ENCODE measurements at regions not wholly inside any gene's neighbourhood (a gene's known extent, or its start where the extent isn't known, plus 50 kb on each side); places are given as distances from the start of the nearest gene placed in this dataset.

DNA sequence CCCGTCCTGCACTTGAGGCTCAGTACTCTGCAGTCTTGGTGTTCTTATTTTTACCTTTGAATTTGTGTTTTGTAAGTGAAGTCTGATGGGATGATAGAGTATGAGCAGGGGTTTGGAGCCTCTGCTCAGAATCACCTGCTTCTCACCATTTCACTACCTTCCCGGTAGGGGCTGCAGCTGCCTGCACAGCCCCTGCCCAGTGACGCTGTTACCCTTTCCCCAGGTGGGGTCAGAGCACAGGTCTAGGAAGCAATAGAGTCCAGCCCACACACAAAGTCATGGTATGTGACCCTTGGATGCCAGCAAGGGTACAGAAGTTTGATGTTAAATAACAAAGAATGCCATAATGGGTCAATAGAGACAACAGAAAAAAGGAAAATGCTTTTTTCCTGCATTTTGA, 101.8 kb upstream of the TCF21 start:
- Histone ChIP-seq H3K79me2 (ENCODE audit: control insufficient read depth in 1 of 2, insufficient read depth in 2 of 2, low read length in 2 of 2) (no peaks in the 10 kb centered on the region), H3K9ac (replicated peaks in 1 of 4; ENCODE audit: extremely low read depth in 1 of 4, low read depth in 3 of 4, low read length in 3 of 4) (no peak overlapping the region), H2AK5ac (ENCODE audit: low read depth, low read length) (no peak overlapping the region), H3K79me1 (ENCODE audit: low read depth, low read length) (no peaks in the 10 kb centered on the region), H2BK20ac (ENCODE audit: low read length) (no peak overlapping the region), H3K23me2 (ENCODE audit: low read depth, low read length) (no peaks in the 10 kb centered on the region), H2AFZ (ENCODE audit: low read length) (no peak overlapping the region), H4K91ac (replicated peaks; ENCODE audit: insufficient read length, low read length) (no peak overlapping the region), H2BK120ac (replicated peaks; ENCODE audit: low read depth, low read length) (no peak overlapping the region), H3K36me3 (ENCODE audit: control insufficient read depth in 2 of 4, insufficient read depth in 4 of 4, low read length in 3 of 4) (no peaks in the 10 kb centered on the region), H2BK15ac (ENCODE audit: low read length) (no peak overlapping the region), H3K4me3 (ENCODE audit: extremely low read depth in 1 of 4, insufficient read depth in 2 of 4, low read depth in 3 of 4, low read length in 4 of 4) (no peak overlapping the region), H3K18ac (ENCODE audit: extremely low read depth, low read length) (no peak overlapping the region), H2BK12ac (ENCODE audit: low read depth, low read length) (no peak overlapping the region), H4K20me1 (replicated peaks in 1 of 2; ENCODE audit: control insufficient read depth in 1 of 2, insufficient read depth in 2 of 2, low read length in 2 of 2) (no peaks in the 10 kb centered on the region), H3K4me1 (replicated peaks in 1 of 4; ENCODE audit: control insufficient read depth in 3 of 4, insufficient read depth in 4 of 4, low read length in 3 of 4) (no peaks in the 10 kb centered on the region), H3K4me2 (ENCODE audit: insufficient read depth in 1 of 2, low read depth in 2 of 2, low read length in 2 of 2) (no peak overlapping the region), H3K27ac (ENCODE audit: low read depth, low read length) (no peak overlapping the region), H4K8ac (ENCODE audit: extremely low read depth, insufficient read depth, low read length) (no peak overlapping the region; the same call in 1 of the 2 replicates), H3K23ac (ENCODE audit: insufficient read length) (no peak overlapping the region), H4K5ac (ENCODE audit: insufficient read length, low read depth, low read length) (no peak overlapping the region), H2BK5ac (ENCODE audit: low read depth, low read length) (no peak overlapping the region), H3K27me3 (replicated peaks in 1 of 4; ENCODE audit: control insufficient read depth in 3 of 4, extremely low read depth in 1 of 4, insufficient read depth in 3 of 4, low read length in 3 of 4) (no peaks in the 10 kb centered on the region), H3K14ac (ENCODE audit: insufficient read length) (no peak overlapping the region), H3K56ac (replicated peaks; ENCODE audit: insufficient read length, low read depth, low read length) (no peak overlapping the region), H3K4ac (replicated peaks; ENCODE audit: insufficient read length, low read depth, low read length) (no peak overlapping the region), H3K9me3 (ENCODE audit: insufficient read depth in 2 of 2, low read depth in 1 of 2, low read length in 1 of 2) (no peaks in the 10 kb centered on the region)
- FAIRE-seq = no peak
- POLR2A ChIA-PET (ENCODE audit: partially characterized antibody) = no interaction called here
- 80% methylated on average over 3 of the region's 3 CpGs; no CpG with 5 or more reads in 1 of the 2 experiments for WGBS, 2 experiments (ENCODE audit: extremely low coverage in 1 of 2, insufficient coverage in 1 of 2, insufficient read length in 1 of 2, insufficient replicate concordance in 2 of 2, low coverage in 1 of 2, low lambda C conversion rate in 2 of 2, missing lambda C conversion rate in 1 of 2)
- TF ChIP-seq RBBP5 (IDR thresholded peaks at IDR 0.05; ENCODE audit: borderline replicate concordance, low read depth, low read length) = no peak
- no peak for TF ChIP-seq SUZ12 (IDR thresholded peaks at IDR 0.05; ENCODE audit: low read length)
- no peak for TF ChIP-seq SIX5 (IDR thresholded peaks at IDR 0.05; ENCODE audit: low read depth, low read length)
- TF ChIP-seq POU5F1 (IDR thresholded peaks at IDR 0.05; ENCODE audit: low read depth, low read length) = no peak
- TF ChIP-seq BRCA1 (IDR thresholded peaks at IDR 0.05; ENCODE audit: low read depth, low read length) = no peak
- TF ChIP-seq SAP30 (IDR thresholded peaks at IDR 0.05; ENCODE audit: insufficient read depth, insufficient replicate concordance, low read length) = no peak
- peak in 1 of 2 experiments; percentile 4; a peak in 1 of 4 replicates for TF ChIP-seq RAD21 (IDR thresholded peaks at IDR 0.05 in 1 of 2, conservative IDR thresholded peaks at IDR 0.05 in 1 of 2; ENCODE audit: low read depth in 2 of 2, low read length in 2 of 2)
- TF ChIP-seq, protein P1, sequence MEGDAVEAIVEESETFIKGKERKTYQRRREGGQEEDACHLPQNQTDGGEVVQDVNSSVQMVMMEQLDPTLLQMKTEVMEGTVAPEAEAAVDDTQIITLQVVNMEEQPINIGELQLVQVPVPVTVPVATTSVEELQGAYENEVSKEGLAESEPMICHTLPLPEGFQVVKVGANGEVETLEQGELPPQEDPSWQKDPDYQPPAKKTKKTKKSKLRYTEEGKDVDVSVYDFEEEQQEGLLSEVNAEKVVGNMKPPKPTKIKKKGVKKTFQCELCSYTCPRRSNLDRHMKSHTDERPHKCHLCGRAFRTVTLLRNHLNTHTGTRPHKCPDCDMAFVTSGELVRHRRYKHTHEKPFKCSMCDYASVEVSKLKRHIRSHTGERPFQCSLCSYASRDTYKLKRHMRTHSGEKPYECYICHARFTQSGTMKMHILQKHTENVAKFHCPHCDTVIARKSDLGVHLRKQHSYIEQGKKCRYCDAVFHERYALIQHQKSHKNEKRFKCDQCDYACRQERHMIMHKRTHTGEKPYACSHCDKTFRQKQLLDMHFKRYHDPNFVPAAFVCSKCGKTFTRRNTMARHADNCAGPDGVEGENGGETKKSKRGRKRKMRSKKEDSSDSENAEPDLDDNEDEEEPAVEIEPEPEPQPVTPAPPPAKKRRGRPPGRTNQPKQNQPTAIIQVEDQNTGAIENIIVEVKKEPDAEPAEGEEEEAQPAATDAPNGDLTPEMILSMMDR (IDR thresholded peaks at IDR 0.05; ENCODE audit: control extremely low read depth in 1 of 3, insufficient read depth in 1 of 3, low read depth in 1 of 3, low read length in 3 of 3) = peak in 1 of 3 experiments; percentile 1; a peak in 1 of 4 replicates
- no peak for DNase-seq (ENCODE audit: low read depth in 1 of 2, low spot score in 2 of 2)
- CTCF ChIA-PET (ENCODE audit: partially characterized antibody) = interaction anchor here (1.4 kb wide), 2 partner anchors 10 to 17 kb away, joined by 3 read pairs; no protein-coding TSS in a partner anchor

All from H1 (cell line).